ENCODE measurements at regions not wholly inside any gene's neighbourhood (a gene's known extent, or its start where the extent isn't known, plus 50 kb on each side); places are given as distances from the start of the nearest gene placed in this dataset.

DNA sequence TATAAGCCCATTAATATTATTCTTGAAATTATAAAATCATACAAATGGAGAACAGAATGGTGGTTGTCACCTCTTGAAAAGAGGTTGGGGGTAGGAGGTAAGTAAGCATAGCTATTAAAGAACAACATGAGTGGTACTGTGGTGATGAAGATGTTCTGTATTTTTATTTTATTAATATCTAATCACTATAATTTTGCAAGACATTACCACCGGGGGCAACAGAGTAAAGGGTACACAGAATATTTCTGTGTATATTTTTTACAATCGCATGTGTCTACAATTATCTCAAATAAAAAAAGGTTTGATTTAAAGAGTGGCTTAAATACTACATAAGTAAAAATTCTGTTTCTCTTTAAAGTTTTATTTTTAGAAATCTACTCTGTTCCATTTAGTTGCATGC lies 557.8 kb downstream of the NXPH1 start:
- Histone ChIP-seq H3K4me3 (no peak overlapping the region), H3K9me3 (ENCODE audit: low read depth) (no peaks in the 10 kb centered on the region), H3K4me1 (ENCODE audit: low read depth) (no peaks in the 10 kb centered on the region), H3K27me3 (no peaks in the 10 kb centered on the region), H3K27ac (no peak overlapping the region), H3K36me3 (no peaks in the 10 kb centered on the region)
- DNase-seq (ENCODE audit: low read depth in 1 of 2, low spot score in 1 of 2): no peak
- TF ChIP-seq CTCF (IDR thresholded peaks at IDR 0.05; ENCODE audit: low read depth, low read length): no peak

DNA sequence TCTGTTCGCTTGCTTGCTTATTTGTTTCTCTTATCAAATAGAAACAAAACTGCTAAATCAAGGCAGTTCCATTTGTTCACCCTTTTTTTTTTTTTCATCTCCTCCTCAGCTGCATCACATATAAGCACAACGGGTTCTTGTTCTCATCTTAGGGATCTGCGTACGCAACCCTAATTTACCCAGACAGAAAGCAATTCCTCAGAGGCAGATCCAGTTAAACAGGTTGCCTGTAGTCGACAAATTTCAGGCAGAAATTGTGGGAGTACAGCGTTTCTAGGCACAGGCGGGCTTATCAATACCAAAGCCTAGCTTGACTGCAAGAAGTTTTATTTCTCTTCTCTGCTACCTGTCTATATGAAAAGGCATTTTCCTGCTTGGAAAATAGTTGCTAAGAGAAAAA lies 565.4 kb downstream of the NXPH1 start:
- H3K27ac ChIP-seq: no peak overlapping the region
- no peaks in the 10 kb centered on the region for H3K4me1 ChIP-seq (ENCODE audit: low read depth)
- H3K9me3 ChIP-seq (ENCODE audit: low read depth): no peaks in the 10 kb centered on the region
- no peaks in the 10 kb centered on the region for H3K36me3 ChIP-seq
- TF ChIP-seq CTCF (IDR thresholded peaks at IDR 0.05; ENCODE audit: low read depth, low read length): no peak
- H3K4me3 ChIP-seq: no peak overlapping the region
- no peaks in the 10 kb centered on the region for H3K27me3 ChIP-seq
- DNase-seq (ENCODE audit: low read depth in 1 of 2, low spot score in 1 of 2): no peak

DNA sequence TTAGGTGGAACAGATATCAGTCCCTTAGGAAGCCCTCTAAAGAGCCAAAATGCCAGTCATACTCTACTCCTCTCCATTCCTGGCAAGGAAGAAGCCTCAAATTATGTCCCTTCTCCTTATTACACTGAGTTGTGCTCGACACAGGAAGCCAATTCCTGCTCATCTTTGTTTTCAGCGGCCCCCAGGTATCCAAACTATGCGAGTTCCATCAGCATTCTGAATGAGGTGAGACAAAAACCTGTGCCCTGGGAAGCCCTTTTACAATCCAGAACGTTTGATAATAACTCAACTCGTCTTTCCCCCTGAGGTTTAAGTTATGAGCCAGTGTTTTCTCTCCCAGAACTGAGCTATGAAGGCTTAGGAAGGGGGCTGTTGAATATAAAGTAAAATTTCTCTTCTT lies 580.5 kb downstream of the NXPH1 start:
- Histone ChIP-seq H3K27ac (no peak overlapping the region), H3K27me3 (no peaks in the 10 kb centered on the region), H3K4me1 (ENCODE audit: low read depth) (no peaks in the 10 kb centered on the region), H3K9me3 (ENCODE audit: low read depth) (no peaks in the 10 kb centered on the region), H3K36me3 (no peaks in the 10 kb centered on the region), H3K4me3 (no peak overlapping the region)
- no peak for DNase-seq (ENCODE audit: low read depth in 1 of 2, low spot score in 1 of 2)
- no peak for TF ChIP-seq CTCF (IDR thresholded peaks at IDR 0.05; ENCODE audit: low read depth, low read length)

GRCh38 chr7:9017286-9017685 lies 583.9 kb downstream of the NXPH1 start:
- H3K27me3 ChIP-seq: no peaks in the 10 kb centered on the region
- no peak for DNase-seq (ENCODE audit: low read depth in 1 of 2, low spot score in 1 of 2)
- no peaks in the 10 kb centered on the region for H3K4me1 ChIP-seq (ENCODE audit: low read depth)
- no peak overlapping the region for H3K4me3 ChIP-seq
- H3K9me3 ChIP-seq (ENCODE audit: low read depth): no peaks in the 10 kb centered on the region
- no peak for TF ChIP-seq CTCF (IDR thresholded peaks at IDR 0.05; ENCODE audit: low read depth, low read length)
- H3K36me3 ChIP-seq: no peaks in the 10 kb centered on the region
- H3K27ac ChIP-seq: no peak overlapping the region

GRCh38 chr7:9022456-9022855 lies 589.0 kb downstream of the NXPH1 start:
- Histone ChIP-seq H3K36me3 (no peaks in the 10 kb centered on the region), H3K9me3 (ENCODE audit: low read depth) (no peaks in the 10 kb centered on the region), H3K27me3 (no peaks in the 10 kb centered on the region), H3K4me1 (ENCODE audit: low read depth) (no peaks in the 10 kb centered on the region), H3K4me3 (no peak overlapping the region), H3K27ac (no peak overlapping the region)
- TF ChIP-seq CTCF (IDR thresholded peaks at IDR 0.05; ENCODE audit: low read depth, low read length): no peak
- DNase-seq (ENCODE audit: low read depth in 1 of 2, low spot score in 1 of 2): no peak

DNA sequence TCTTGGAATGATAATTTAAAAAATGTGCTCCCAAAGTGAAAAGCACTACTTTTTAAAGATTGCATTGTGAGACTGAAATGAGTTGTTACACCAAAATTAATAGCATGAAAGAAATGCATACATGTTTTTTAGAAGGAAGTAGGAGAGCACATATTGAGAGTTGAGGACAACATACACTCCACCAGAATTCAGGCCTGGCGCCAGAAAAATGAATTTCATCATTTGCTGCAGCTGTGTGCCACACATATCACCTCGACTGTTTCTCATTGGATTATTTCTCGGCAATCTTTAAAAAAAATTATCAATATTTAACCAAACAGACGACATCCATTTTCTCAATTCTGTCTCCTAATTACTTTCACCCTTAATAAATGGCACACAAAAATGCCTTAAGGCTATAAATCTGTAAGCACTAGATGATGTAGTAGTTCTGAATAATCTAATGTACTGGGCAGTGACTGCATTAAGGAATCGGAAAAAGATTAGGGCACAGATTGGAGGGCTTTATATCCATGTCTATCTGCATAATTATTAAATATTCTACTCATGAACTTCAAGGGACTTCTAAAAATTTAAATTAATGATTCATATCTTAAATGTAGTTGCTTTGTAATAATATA lies 590.4 kb downstream of the NXPH1 start:
- Histone ChIP-seq H3K4me1 (ENCODE audit: low read depth) (no peaks in the 10 kb centered on the region), H3K9me3 (ENCODE audit: low read depth) (no peaks in the 10 kb centered on the region)
- TF ChIP-seq CTCF (IDR thresholded peaks at IDR 0.05; ENCODE audit: low read depth, low read length): no peak

More for the DNA sequence above, 590.4 kb downstream of the NXPH1 start:
- no peaks in the 10 kb centered on the region for H3K36me3 ChIP-seq
- no peak overlapping the region for H3K4me3 ChIP-seq
- no peaks in the 10 kb centered on the region for H3K27me3 ChIP-seq
- no peak overlapping the region for H3K27ac ChIP-seq
- no peak for DNase-seq (ENCODE audit: low read depth in 1 of 2, low spot score in 1 of 2)

Measured in cardiac muscle cell (in vitro differentiated cells and primary cell).